ENCODE measurements at regions not wholly inside any gene's neighbourhood (a gene's known extent, or its start where the extent isn't known, plus 50 kb on each side); places are given as distances from the start of the nearest gene placed in this dataset.
A peak's percentile ranks its signal among the peaks of the same experiment; 100 is the strongest.

GRCh38 chr4:42785817-42786216, 106.7 kb upstream of the GRXCR1 start:
- peak overlapping the region; percentile 37; the same call in 1 of the 2 replicates for H2BK15ac ChIP-seq (ENCODE audit: low read length)
- no peaks in the 10 kb centered on the region for H3K79me2 ChIP-seq (ENCODE audit: control insufficient read depth in 1 of 2, insufficient read depth in 2 of 2, low read length in 2 of 2)
- H3K23ac ChIP-seq (ENCODE audit: insufficient read length), result no peak overlapping the region
- H3K4ac ChIP-seq (replicated peaks; ENCODE audit: insufficient read length, low read depth, low read length), result no peak overlapping the region
- no peaks in the 10 kb centered on the region for H3K79me1 ChIP-seq (ENCODE audit: low read depth, low read length)
- no peak overlapping the region for H2BK12ac ChIP-seq (ENCODE audit: low read depth, low read length)
- no peaks in the 10 kb centered on the region for H3K36me3 ChIP-seq (ENCODE audit: control insufficient read depth in 2 of 4, insufficient read depth in 4 of 4, low read length in 3 of 4)
- H3K4me3 ChIP-seq (ENCODE audit: extremely low read depth in 1 of 4, insufficient read depth in 2 of 4, low read depth in 3 of 4, low read length in 4 of 4), result no peak overlapping the region
- no peak overlapping the region for H3K27ac ChIP-seq (ENCODE audit: low read depth, low read length)
- ChIA-PET POLR2A (ENCODE audit: partially characterized antibody) (no interaction called here), CTCF (ENCODE audit: partially characterized antibody) (interaction anchor here (0.6 to 4.1 kb wide), 6 partner anchors 17 to 287 kb away, joined by 3 to 15 read pairs (median 4); no protein-coding TSS in a partner anchor)
- no peak overlapping the region for H2BK120ac ChIP-seq (replicated peaks; ENCODE audit: low read depth, low read length)
- no peak overlapping the region for H3K9ac ChIP-seq (replicated peaks in 1 of 4; ENCODE audit: extremely low read depth in 1 of 4, low read depth in 3 of 4, low read length in 3 of 4)
- H3K56ac ChIP-seq (replicated peaks; ENCODE audit: insufficient read length, low read depth, low read length), result no peak overlapping the region
- no peak overlapping the region for H3K18ac ChIP-seq (ENCODE audit: extremely low read depth, low read length)
- H3K9me3 ChIP-seq (ENCODE audit: insufficient read depth in 2 of 2, low read depth in 1 of 2, low read length in 1 of 2), result no peaks in the 10 kb centered on the region
- no peak overlapping the region for H2BK20ac ChIP-seq (ENCODE audit: low read length)
- H3K14ac ChIP-seq (ENCODE audit: insufficient read length), result no peak overlapping the region
- peaks cover 0 to 12% (median 0%) of the 10 kb centered on the region in 4 experiments; a peak in 2 of 7 replicates for H3K4me1 ChIP-seq (replicated peaks in 1 of 4; ENCODE audit: control insufficient read depth in 3 of 4, insufficient read depth in 4 of 4, low read length in 3 of 4)
- H4K91ac ChIP-seq (replicated peaks; ENCODE audit: insufficient read length, low read length), result no peak overlapping the region
- 0 out of 2 replicates have a peak overlapping the region, but pooled peaks have one; percentile 91 for H2AFZ ChIP-seq (ENCODE audit: low read length)
- no peak overlapping the region for H2BK5ac ChIP-seq (ENCODE audit: low read depth, low read length)
- FAIRE-seq, result no peak
- no peaks in the 10 kb centered on the region; the same call in 1 of the 2 replicates for H3K23me2 ChIP-seq (ENCODE audit: low read depth, low read length)
- no peak for DNase-seq (ENCODE audit: low read depth in 1 of 2, low spot score in 2 of 2)
- H4K8ac ChIP-seq (ENCODE audit: extremely low read depth, insufficient read depth, low read length), result no peak overlapping the region
- no peak overlapping the region for H2AK5ac ChIP-seq (ENCODE audit: low read depth, low read length)
- no peak overlapping the region for H3K4me2 ChIP-seq (ENCODE audit: insufficient read depth in 1 of 2, low read depth in 2 of 2, low read length in 2 of 2)
- no peaks in the 10 kb centered on the region for H4K20me1 ChIP-seq (replicated peaks in 1 of 2; ENCODE audit: control insufficient read depth in 1 of 2, insufficient read depth in 2 of 2, low read length in 2 of 2)
- H3K27me3 ChIP-seq (replicated peaks in 1 of 4; ENCODE audit: control insufficient read depth in 3 of 4, extremely low read depth in 1 of 4, insufficient read depth in 3 of 4, low read length in 3 of 4), result no peaks in the 10 kb centered on the region; a peak in 1 of 7 replicates
- no peak overlapping the region for H4K5ac ChIP-seq (ENCODE audit: insufficient read length, low read depth, low read length)
- WGBS, 2 experiments (ENCODE audit: extremely low coverage in 1 of 2, insufficient coverage in 1 of 2, insufficient read length in 1 of 2, insufficient replicate concordance in 2 of 2, low coverage in 1 of 2, low lambda C conversion rate in 2 of 2, missing lambda C conversion rate in 1 of 2), result 84% methylated on average over 5 of the region's 5 CpGs; no CpG with 5 or more reads in 1 of the 2 experiments
- no peak for TF ChIP-seq SP2 (IDR thresholded peaks at IDR 0.05; ENCODE audit: low read length)
